GM12878 (cell line): ENCODE measurements at regions not wholly inside any gene's neighbourhood (a gene's known extent, or its start where the extent isn't known, plus 50 kb on each side); places are given as distances from the start of the nearest gene placed in this dataset.

Experiments used
- ATAC-seq: fragments of 200-7000 bp; cut with Tn5 transposase; 3 replicates; pipeline ENCODE4 v1.9.1; 2020; ENCODE audit warnings: mild to moderate bottlenecking, moderate library complexity
- BruUV-seq: library from RNA; stranded (reverse); fragments of 400-500 nt; replicated peaks from 2 replicates; lab custom pipeline; 2021; lab: Mats Ljungman, UMichigan
- CTCF ChIA-PET: fragments of 300-600 bp; sonication (Branson Sonifier 250); formaldehyde crosslinking; extraction: SDS; loops from one replicate; lab custom pipeline; 2021; ENCODE audit warnings: inconsistent platforms; lab: Yijun Ruan, JAX
- POLR2A ChIA-PET: fragments of 350-600 bp; formaldehyde crosslinking; extraction: SDS; loops from one replicate; lab custom pipeline; 2021; ENCODE audit warnings: inconsistent platforms; lab: Charles Lee
- RAD21 ChIA-PET: fragments of 300-600 bp; sonication (Branson Sonifier 250); formaldehyde crosslinking; loops from one replicate; lab custom pipeline; 2023; ENCODE audit warnings: antibody characterized with exemption; ENCODE audit not compliant: unreplicated experiment; lab: Charles Lee
- SMC1A ChIA-PET: fragments of 300-600 bp; sonication (Branson Sonifier 250); formaldehyde crosslinking; loops from one replicate; lab custom pipeline; 2023; ENCODE audit not compliant: unreplicated experiment, uncharacterized antibody; lab: Charles Lee
- DNase-seq: peaks from one replicate; pipeline ENCODE4 v3.0.0-alpha.2; 2011; ENCODE audit warnings: low read depth, low spot score
- FAIRE-seq: peaks from 3 replicates; lab custom pipeline; 2011; peaks lifted over from hg19 to GRCh38; lab: Jason Lieb, UNC
- H2AFZ ChIP-seq: 2 replicates; pipeline ENCODE4 v1.6.0; 2011; ENCODE audit warnings: low read depth, low read length, control low read depth; ENCODE audit not compliant: control insufficient read depth
- H3K27ac ChIP-seq: 2 replicates; pipeline ENCODE4 v1.5.1; 2011; ENCODE audit warnings: control low read depth; ENCODE audit not compliant: control insufficient read depth, insufficient read depth
- H3K27me3 ChIP-seq, 2 experiments: replicated peaks in 1 of 2; 2 replicates each; pipeline versions ENCODE4 v1.6.0 to v1.6.1; 2011; ENCODE audit warnings: low read length in 1 of 2; ENCODE audit not compliant: control insufficient read depth in 2 of 2, insufficient read depth in 2 of 2
- H3K36me3 ChIP-seq, 2 experiments: 2 replicates each; pipeline ENCODE4 v1.5.1; 2011; ENCODE audit warnings: low read length in 1 of 2; ENCODE audit not compliant: control insufficient read depth in 2 of 2, insufficient read depth in 2 of 2
- H3K4me1 ChIP-seq: 2 replicates; pipeline ENCODE4 v1.6.1; 2011; ENCODE audit warnings: mild to moderate bottlenecking, low read length, moderate library complexity, mixed read lengths; ENCODE audit not compliant: control insufficient read depth, insufficient read depth
- H3K4me2 ChIP-seq: 2 replicates; pipeline ENCODE4 v1.6.0; 2011; ENCODE audit warnings: control low read depth; ENCODE audit not compliant: control insufficient read depth, insufficient read depth
- H3K4me3 ChIP-seq: fragments of 200-600 bp; sonication (generic); 2 replicates; pipeline ENCODE4 v1.5.1; 2016
- H3K79me2 ChIP-seq: 2 replicates; pipeline ENCODE4 v1.6.0; 2011; ENCODE audit warnings: low read length; ENCODE audit not compliant: control insufficient read depth, insufficient read depth
- H3K9ac ChIP-seq: 2 replicates; pipeline ENCODE4 v1.8.0; 2011; ENCODE audit warnings: low read length, control low read depth, mixed read lengths; ENCODE audit not compliant: control insufficient read depth, insufficient read depth
- H3K9me3 ChIP-seq: replicated peaks from 3 replicates; pipeline ENCODE4 v1.5.1; 2011; ENCODE audit warnings: mild to moderate bottlenecking, low read length; ENCODE audit not compliant: control insufficient read depth, insufficient read depth
- H4K20me1 ChIP-seq: 2 replicates; pipeline ENCODE4 v1.6.0; 2011; ENCODE audit not compliant: control insufficient read depth, insufficient read depth
- BRCA1 ChIP-seq: IDR thresholded peaks from 2 replicates; pipeline ENCODE4 v1.6.1; 2011; ENCODE audit warnings: low read depth, low read length, improper control_type of control experiment
- CBFB ChIP-seq: IDR thresholded peaks from 2 replicates; pipeline ENCODE4 v1.6.1; 2016; ENCODE audit warnings: antibody characterized with exemption, low read depth
- EGR1 ChIP-seq, 2 experiments: IDR thresholded peaks; 1 replicate in 1 of 2; 2 replicates in 1 of 2; pipeline ENCODE4 v1.6.1; 2011 to 2012; ENCODE audit warnings: low read depth in 2 of 2, low read length in 2 of 2, borderline replicate concordance in 1 of 2, mild to moderate bottlenecking in 1 of 2, moderate library complexity in 1 of 2
- GABPA ChIP-seq: IDR thresholded peaks from 2 replicates; pipeline ENCODE4 v1.6.1; 2014; ENCODE audit warnings: antibody characterized with exemption, low read depth, mild to moderate bottlenecking, inconsistent platforms
- MLLT1 ChIP-seq: fragments of 450-650 bp; IDR thresholded peaks from 2 replicates; pipeline ENCODE4 v1.6.1; 2016; ENCODE audit warnings: mild to moderate bottlenecking
- MYC ChIP-seq: IDR thresholded peaks from 2 replicates; pipeline ENCODE4 v1.6.1; 2011; ENCODE audit warnings: mild to moderate bottlenecking, low read length, moderate library complexity, inconsistent platforms; ENCODE audit not compliant: insufficient read depth, insufficient replicate concordance, insufficient read length, severe bottlenecking
- RAD51 ChIP-seq: fragments of 450-650 bp; IDR thresholded peaks from 2 replicates; pipeline ENCODE4 v1.6.1; 2016; ENCODE audit warnings: moderate library complexity, mild to moderate bottlenecking, inconsistent platforms
- SRF ChIP-seq, 2 experiments: IDR thresholded peaks; 2 replicates each; pipeline ENCODE4 v1.6.1; 2011; ENCODE audit warnings: low read depth in 2 of 2, low read length in 2 of 2, mild to moderate bottlenecking in 1 of 2, moderate library complexity in 1 of 2
- SUZ12 ChIP-seq: fragments of 200-600 bp; sonication (generic); IDR thresholded peaks from one replicate; pipeline ENCODE4 v1.6.1; 2018; ENCODE audit warnings: antibody characterized with exemption, mild to moderate bottlenecking; ENCODE audit not compliant: unreplicated experiment
- TARDBP ChIP-seq: IDR thresholded peaks from 2 replicates; pipeline ENCODE4 v1.6.1; 2016; ENCODE audit warnings: borderline replicate concordance
- TBL1XR1 ChIP-seq: IDR thresholded peaks from 2 replicates; pipeline ENCODE4 v1.6.1; 2012; ENCODE audit warnings: low read depth, low read length, improper control_type of control experiment
- ZBTB33 ChIP-seq: fragments of 450-650 bp; IDR thresholded peaks from 2 replicates; pipeline ENCODE4 v1.6.1; 2017; ENCODE audit warnings: mild to moderate bottlenecking
- WGBS: methylation state at CpG from one replicate; pipeline ENCODE4 v1.1.6; 2016; ENCODE audit warnings: low lambda C conversion rate; ENCODE audit not compliant: insufficient replicate concordance, insufficient coverage; ENCODE audit errors: missing lambda C conversion rate; 5-methylcytosine and 5-hydroxymethylcytosine counted together
- in situ Hi-C: fragments of 300-500 bp; cut with MboI; formaldehyde crosslinking; loops from 9 replicates; pipeline ENCODE4 v1.14.3; 2018; ENCODE audit warnings: mixed read lengths
- intact Hi-C: fragments of 100-400 bp; cut with micrococcal nuclease; formaldehyde crosslinking; loops from one replicate; pipeline ENCODE4 v1.14.2; 2022; ENCODE audit not compliant: unreplicated experiment

DNA sequence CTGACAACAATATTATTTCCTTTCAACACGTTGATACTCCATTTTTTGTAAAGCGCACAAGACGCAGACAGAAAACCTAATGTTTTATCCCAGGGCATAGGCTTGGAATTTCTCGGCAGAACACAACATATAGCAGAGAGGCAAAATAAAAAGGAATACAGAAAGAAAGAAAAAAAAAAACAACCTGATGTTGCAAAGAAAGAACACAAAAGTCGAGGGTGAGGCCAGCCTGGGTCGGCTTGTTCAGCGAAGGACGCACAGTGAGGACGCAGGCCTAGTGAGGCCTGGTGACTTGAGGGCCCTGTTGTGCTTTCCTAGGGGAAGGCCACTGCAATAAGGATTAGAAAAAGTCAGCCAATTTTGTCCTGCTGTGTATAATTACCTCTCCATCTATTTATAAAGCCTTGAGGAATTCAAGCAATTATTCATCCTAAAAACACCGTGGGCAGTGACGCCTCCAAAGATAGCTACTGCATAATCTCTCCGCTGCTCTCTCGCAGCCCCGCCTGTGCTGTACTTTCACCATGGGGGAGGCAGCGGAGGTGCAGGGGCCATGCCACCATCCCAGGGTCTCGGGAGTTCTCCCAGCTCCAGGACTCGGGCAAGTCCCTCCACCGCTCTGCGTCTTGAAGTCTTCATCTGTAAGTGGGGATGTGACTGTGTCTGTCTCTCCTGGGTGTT is 61.9 kb upstream of the SH3RF3 start:
- H3K9me3 ChIP-seq: no peaks in the 10 kb centered on the region
- DNase-seq (no peak), ATAC-seq (no peak), FAIRE-seq (no peak)
- H3K36me3 ChIP-seq: no peaks in the 10 kb centered on the region
- no peak overlapping the region for H3K27ac ChIP-seq
- no peaks in the 10 kb centered on the region for H3K79me2 ChIP-seq
- ChIA-PET CTCF (no interaction called here), RAD21 (no interaction called here), POLR2A (no interaction called here), SMC1A (interaction anchor here (1.0 kb wide), 1 partner anchor 17 kb away, joined by 3 read pairs; no protein-coding TSS in a partner anchor)
- no peak for TF ChIP-seq GABPA
- no peak for TF ChIP-seq MYC
- no peak for TF ChIP-seq BRCA1
- TF ChIP-seq TARDBP: no peak
- TF ChIP-seq MLLT1: no peak
- TF ChIP-seq SUZ12: no peak
- no peak for TF ChIP-seq EGR1 (IDR thresholded peaks at IDR 0.05; ENCODE audit: borderline replicate concordance in 1 of 2, low read depth in 2 of 2, low read length in 2 of 2)
- no peak for TF ChIP-seq CBFB
- no peak for TF ChIP-seq RAD51
- TF ChIP-seq TBL1XR1: no peak
- TF ChIP-seq ZBTB33: no peak
- no peak for TF ChIP-seq SRF (IDR thresholded peaks at IDR 0.05; ENCODE audit: low read depth in 2 of 2, low read length in 2 of 2)
- WGBS: 58% methylated on average over 19 of the region's 19 CpGs
- no peak overlapping the region for H3K9ac ChIP-seq
- no peak overlapping the region for H3K4me3 ChIP-seq
- no TSS peak for BruUV-seq
- intact Hi-C loops: no loop called here
- no peak overlapping the region for H2AFZ ChIP-seq
- H4K20me1 ChIP-seq: no peaks in the 10 kb centered on the region
- H3K27me3 ChIP-seq: no peaks in the 10 kb centered on the region; a peak in 3 of 4 replicates
- in situ Hi-C loops: no loop called here
- H3K4me1 ChIP-seq: no peaks in the 10 kb centered on the region
- H3K4me2 ChIP-seq: no peak overlapping the region
